Activated CD8-positive, alpha-beta T cell treated with anti-CD3 and anti-CD28 coated beads for 36 hours (primary cell): ENCODE measurements at regions not wholly inside any gene's neighbourhood (a gene's known extent, or its start where the extent isn't known, plus 50 kb on each side); places are given as distances from the start of the nearest gene placed in this dataset.

Experiments used
- ATAC-seq: fragments of 200-7000 bp; cut with Tn5 transposase; one replicate; pipeline ENCODE4 v1.10.0; 2021; ENCODE audit warnings: mild to moderate bottlenecking, moderate library complexity
- CTCF ChIA-PET: fragments of 350-600 bp; sonication (Branson Sonifier 250); formaldehyde crosslinking; loops from one replicate; lab custom pipeline; 2021; ENCODE audit warnings: antibody characterized with exemption; lab: Charles Lee
- POLR2A ChIA-PET: fragments of 350-600 bp; sonication (Branson Sonifier 250); formaldehyde crosslinking; loops from one replicate; lab custom pipeline; 2021; ENCODE audit warnings: antibody characterized with exemption; lab: Charles Lee
- DNase-seq: peaks from one replicate; pipeline ENCODE4 v3.0.0-alpha.2; 2020
- H3K27ac Mint-ChIP-seq: one replicate; pipeline ENCODE4 v1.8.0; 2021; ENCODE audit warnings: mild to moderate bottlenecking, mixed read lengths
- H3K27me3 Mint-ChIP-seq: one replicate; pipeline ENCODE4 v1.8.0; 2021; ENCODE audit warnings: mixed read lengths
- H3K36me3 Mint-ChIP-seq: one replicate; pipeline ENCODE4 v1.8.0; 2021; ENCODE audit warnings: low read depth, mixed read lengths
- H3K4me1 Mint-ChIP-seq: one replicate; pipeline ENCODE4 v1.8.0; 2021; ENCODE audit warnings: low read depth, mixed read lengths
- H3K4me3 Mint-ChIP-seq: one replicate; pipeline ENCODE4 v1.8.0; 2021; ENCODE audit warnings: mild to moderate bottlenecking, moderate library complexity, mixed read lengths
- H3K9me3 Mint-ChIP-seq: one replicate; pipeline ENCODE4 v1.8.0; 2021; ENCODE audit warnings: mixed read lengths
- CTCF ChIP-seq: fragments of 200-600 bp; IDR thresholded peaks from one replicate; pipeline ENCODE4 v1.8.0; 2022; ENCODE audit warnings: antibody characterized with exemption, mild to moderate bottlenecking
- intact Hi-C: fragments of 100-400 bp; cut with micrococcal nuclease; formaldehyde crosslinking; loops from one replicate; pipeline ENCODE4 v1.10.0; 2022

- Mint-ChIP-seq H3K27ac (no peak overlapping the region), H3K27me3 (no peaks in the 10 kb centered on the region), H3K36me3 (no peaks in the 10 kb centered on the region), H3K4me3 (no peak overlapping the region), H3K4me1 (no peaks in the 10 kb centered on the region), H3K9me3 (no peaks in the 10 kb centered on the region)
- POLR2A ChIA-PET, result no interaction called here
- TF ChIP-seq CTCF, result no peak
- intact Hi-C loops, result no loop called here
- ATAC-seq (no peak), DNase-seq (no peak)
- CTCF ChIA-PET, result no interaction called here
Observed at GRCh38 chr7:94250987-94251386, 143.7 kb upstream of the COL1A2 start.

GRCh38 chr7:94252124-94252523 lies 142.6 kb upstream of the COL1A2 start:
- intact Hi-C loops, result no loop called here
- no peaks in the 10 kb centered on the region for H3K4me1 Mint-ChIP-seq
- ATAC-seq, result no peak
- CTCF ChIA-PET, result no interaction called here
- no peaks in the 10 kb centered on the region for H3K27me3 Mint-ChIP-seq
- POLR2A ChIA-PET, result no interaction called here
- TF ChIP-seq CTCF, result no peak
- no peak overlapping the region for H3K4me3 Mint-ChIP-seq
- no peak for DNase-seq
- H3K9me3 Mint-ChIP-seq, result no peaks in the 10 kb centered on the region
- H3K36me3 Mint-ChIP-seq, result no peaks in the 10 kb centered on the region
- no peak overlapping the region for H3K27ac Mint-ChIP-seq

- no peak overlapping the region for H3K4me3 Mint-ChIP-seq
- intact Hi-C loops, result no loop called here
- CTCF ChIA-PET, result no interaction called here
Observed at GRCh38 chr7:94252971-94253370, 141.7 kb upstream of the COL1A2 start.

GRCh38 chr7:94253686-94254085 lies 141.0 kb upstream of the COL1A2 start:
- ATAC-seq (no peak), DNase-seq (no peak)
- H3K36me3 Mint-ChIP-seq, result no peaks in the 10 kb centered on the region
- ChIA-PET POLR2A (no interaction called here), CTCF (no interaction called here)
- no peak overlapping the region for H3K4me3 Mint-ChIP-seq
- H3K27me3 Mint-ChIP-seq, result peaks cover 2% of the 10 kb centered on the region
- no peak for TF ChIP-seq CTCF
- no peaks in the 10 kb centered on the region for H3K4me1 Mint-ChIP-seq
- no peak overlapping the region for H3K27ac Mint-ChIP-seq
- intact Hi-C loops, result no loop called here
- H3K9me3 Mint-ChIP-seq, result no peaks in the 10 kb centered on the region

More at GRCh38 chr7:94252971-94253370, 141.7 kb upstream of the COL1A2 start:
- no peak for ATAC-seq
- no peak for TF ChIP-seq CTCF
- no peak overlapping the region for H3K27ac Mint-ChIP-seq
- no peak for DNase-seq
- POLR2A ChIA-PET, result no interaction called here
- no peaks in the 10 kb centered on the region for H3K36me3 Mint-ChIP-seq
- peaks cover 2% of the 10 kb centered on the region for H3K27me3 Mint-ChIP-seq
- H3K9me3 Mint-ChIP-seq, result no peaks in the 10 kb centered on the region
- no peaks in the 10 kb centered on the region for H3K4me1 Mint-ChIP-seq

- Mint-ChIP-seq H3K27me3 (peaks cover 6% of the 10 kb centered on the region), H3K27ac (no peak overlapping the region), H3K4me1 (no peaks in the 10 kb centered on the region), H3K36me3 (no peaks in the 10 kb centered on the region), H3K4me3 (no peak overlapping the region), H3K9me3 (no peaks in the 10 kb centered on the region)
- ATAC-seq (no peak), DNase-seq (no peak)
- ChIA-PET POLR2A (no interaction called here), CTCF (interaction anchor here (1.1 kb wide), 1 partner anchor 136 kb away, joined by 4 read pairs; the partner anchor contains the start of gene COL1A2)
- TF ChIP-seq CTCF, result no peak
- intact Hi-C loops, result no loop called here
Observed at GRCh38 chr7:94258418-94259300, 136.0 kb upstream of the COL1A2 start.
